ENCODE measurements at regions not wholly inside any gene's neighbourhood (a gene's known extent, or its start where the extent isn't known, plus 50 kb on each side); places are given as distances from the start of the nearest gene placed in this dataset.

GRCh38 chr9:31355965-31356364, 1028.5 kb upstream of the ACO1 start:
- Histone ChIP-seq H3K4me1 (ENCODE audit: low read length) (no peaks in the 10 kb centered on the region), H3K79me2 (ENCODE audit: low read length) (no peaks in the 10 kb centered on the region), H3K9me2 (replicated peaks; ENCODE audit: insufficient read depth, low read length) (no peaks in the 10 kb centered on the region), H3K9me3 (replicated peaks; ENCODE audit: insufficient read depth, low read length) (no peaks in the 10 kb centered on the region), H2AFZ (ENCODE audit: low read length) (no peak overlapping the region), H3F3A (ENCODE audit: insufficient read depth, low read length) (no peaks in the 10 kb centered on the region), H3K4me2 (ENCODE audit: low read depth, low read length) (no peak overlapping the region), H3K27ac (ENCODE audit: low read length) (no peak overlapping the region), H3K27me3 (replicated peaks; ENCODE audit: insufficient read depth, low read length) (no peaks in the 10 kb centered on the region), H3K4me3 (ENCODE audit: low read length) (no peak overlapping the region), H3K9ac (ENCODE audit: low read length) (no peak overlapping the region), H4K20me1 (ENCODE audit: insufficient read depth, low read length) (no peaks in the 10 kb centered on the region), H3K36me3 (replicated peaks; ENCODE audit: insufficient read depth, low read length) (no peaks in the 10 kb centered on the region)
- TF ChIP-seq CTCF (IDR thresholded peaks at IDR 0.05; ENCODE audit: low read length): no peak
- TF ChIP-seq EZH2 (optimal IDR thresholded peaks at IDR 0.05; ENCODE audit: low read depth, low read length): no peak
- TF ChIP-seq EZH2phosphoT487 (IDR thresholded peaks at IDR 0.05; ENCODE audit: low read length): no peak
- DNase-seq: no peak

- Histone ChIP-seq H3K79me2 (ENCODE audit: low read length) (no peaks in the 10 kb centered on the region), H3K4me1 (ENCODE audit: low read length) (no peaks in the 10 kb centered on the region), H3K9me3 (replicated peaks; ENCODE audit: insufficient read depth, low read length) (no peaks in the 10 kb centered on the region), H3K4me2 (ENCODE audit: low read depth, low read length) (no peak overlapping the region), H3K9me2 (replicated peaks; ENCODE audit: insufficient read depth, low read length) (no peaks in the 10 kb centered on the region), H4K20me1 (ENCODE audit: insufficient read depth, low read length) (no peaks in the 10 kb centered on the region), H3K36me3 (replicated peaks; ENCODE audit: insufficient read depth, low read length) (no peaks in the 10 kb centered on the region), H3K4me3 (ENCODE audit: low read length) (no peak overlapping the region), H3K27me3 (replicated peaks; ENCODE audit: insufficient read depth, low read length) (no peaks in the 10 kb centered on the region), H2AFZ (ENCODE audit: low read length) (no peak overlapping the region), H3F3A (ENCODE audit: insufficient read depth, low read length) (no peaks in the 10 kb centered on the region), H3K9ac (ENCODE audit: low read length) (no peak overlapping the region), H3K27ac (ENCODE audit: low read length) (no peak overlapping the region)
- no peak for DNase-seq
- TF ChIP-seq EZH2phosphoT487 (IDR thresholded peaks at IDR 0.05; ENCODE audit: low read length): no peak
- TF ChIP-seq CTCF (IDR thresholded peaks at IDR 0.05; ENCODE audit: low read length): no peak
- TF ChIP-seq EZH2 (optimal IDR thresholded peaks at IDR 0.05; ENCODE audit: low read depth, low read length): no peak
Measured at GRCh38 chr9:31359071-31359470, 1025.4 kb upstream of the ACO1 start.

- no peaks in the 10 kb centered on the region for H3K79me2 ChIP-seq (ENCODE audit: low read length)
- H3K9me2 ChIP-seq (replicated peaks; ENCODE audit: insufficient read depth, low read length): no peaks in the 10 kb centered on the region
- no peaks in the 10 kb centered on the region for H3F3A ChIP-seq (ENCODE audit: insufficient read depth, low read length)
- H3K36me3 ChIP-seq (replicated peaks; ENCODE audit: insufficient read depth, low read length): no peaks in the 10 kb centered on the region
- H3K27ac ChIP-seq (ENCODE audit: low read length): no peak overlapping the region
- H4K20me1 ChIP-seq (ENCODE audit: insufficient read depth, low read length): no peaks in the 10 kb centered on the region
- no peak overlapping the region for H2AFZ ChIP-seq (ENCODE audit: low read length)
- no peak for DNase-seq
- no peaks in the 10 kb centered on the region for H3K9me3 ChIP-seq (replicated peaks; ENCODE audit: insufficient read depth, low read length)
- no peak for TF ChIP-seq EZH2phosphoT487 (IDR thresholded peaks at IDR 0.05; ENCODE audit: low read length)
- TF ChIP-seq CTCF (IDR thresholded peaks at IDR 0.05; ENCODE audit: low read length): no peak
- no peak for TF ChIP-seq EZH2 (optimal IDR thresholded peaks at IDR 0.05; ENCODE audit: low read depth, low read length)
- H3K27me3 ChIP-seq (replicated peaks; ENCODE audit: insufficient read depth, low read length): no peaks in the 10 kb centered on the region
- no peaks in the 10 kb centered on the region for H3K4me1 ChIP-seq (ENCODE audit: low read length)
- H3K9ac ChIP-seq (ENCODE audit: low read length): no peak overlapping the region
- H3K4me3 ChIP-seq (ENCODE audit: low read length): no peak overlapping the region
- no peak overlapping the region for H3K4me2 ChIP-seq (ENCODE audit: low read depth, low read length)
Measured at GRCh38 chr9:31364171-31364570, 1020.3 kb upstream of the ACO1 start.
